NCI-H2081 treated with DMSO at 0.1 percent for 48 hours (cell line): ENCODE measurements at regions not wholly inside any gene's neighbourhood (a gene's known extent, or its start where the extent isn't known, plus 50 kb on each side); places are given as distances from the start of the nearest gene placed in this dataset.

Experiments used
- DNase-seq: peaks from one replicate; lab custom pipeline; 2025; lab: John Stamatoyannopoulos, UW

DNA sequence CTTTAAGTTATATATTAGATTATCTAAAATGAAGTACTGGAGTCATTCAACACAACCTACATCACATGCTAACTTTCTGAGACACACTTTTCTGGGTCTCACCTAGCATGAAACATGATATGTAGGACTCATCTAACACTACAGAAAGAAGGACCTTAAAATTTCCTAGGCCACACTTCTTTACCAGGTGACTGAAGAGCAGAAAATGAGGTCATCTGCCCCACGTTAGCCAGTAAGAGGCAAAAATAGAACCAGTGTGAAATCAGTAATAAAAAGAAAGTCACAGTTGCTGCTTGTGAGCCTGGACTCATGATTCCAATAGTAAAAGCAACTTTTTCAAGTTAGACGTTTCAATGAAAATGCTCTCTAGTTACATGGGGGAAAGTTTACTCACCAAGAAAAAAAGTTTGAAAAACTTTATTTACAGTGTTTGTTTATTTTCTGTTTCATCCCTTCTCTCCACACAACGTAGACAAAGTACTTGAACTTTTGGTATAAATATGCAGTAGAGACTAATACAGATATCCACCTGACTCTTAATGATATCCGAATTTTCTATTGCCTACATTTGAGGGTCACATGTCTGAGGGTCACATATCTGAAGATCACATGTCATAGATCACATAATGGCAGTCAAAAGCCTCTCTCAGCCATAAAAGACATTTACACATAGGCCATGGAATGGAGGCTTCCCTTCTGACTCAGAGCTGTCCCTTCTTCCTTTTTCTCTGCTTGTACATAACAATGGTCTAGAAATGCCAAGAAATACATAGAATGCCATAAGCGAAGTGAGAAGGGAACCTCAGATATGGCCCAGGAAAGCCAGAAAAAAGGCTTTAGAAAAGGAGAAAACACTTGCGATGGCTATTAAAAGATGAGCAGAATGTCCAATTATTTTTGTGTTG lies 362.9 kb downstream of the ZEB2 start:
- DNase-seq: no peak

DNA sequence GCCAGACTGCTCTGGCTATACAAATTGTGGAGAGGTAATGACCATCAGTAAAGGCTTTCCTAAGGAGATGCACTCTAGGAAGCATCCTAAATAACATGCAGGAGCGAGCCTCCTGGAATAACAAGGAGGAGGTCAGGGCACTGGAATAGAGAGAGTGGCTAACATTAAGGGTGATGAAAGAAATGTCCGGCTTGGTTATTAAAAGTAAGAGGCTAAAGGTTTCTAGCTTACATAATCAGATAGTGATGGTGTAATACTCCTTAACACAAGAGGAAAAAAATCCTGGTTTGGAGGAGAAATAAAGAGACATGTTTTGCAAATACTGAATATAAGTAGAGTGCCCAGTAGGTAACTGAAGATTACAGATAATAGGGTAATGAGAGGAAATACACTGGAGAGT lies 365.7 kb downstream of the ZEB2 start:
- DNase-seq: no peak

DNA sequence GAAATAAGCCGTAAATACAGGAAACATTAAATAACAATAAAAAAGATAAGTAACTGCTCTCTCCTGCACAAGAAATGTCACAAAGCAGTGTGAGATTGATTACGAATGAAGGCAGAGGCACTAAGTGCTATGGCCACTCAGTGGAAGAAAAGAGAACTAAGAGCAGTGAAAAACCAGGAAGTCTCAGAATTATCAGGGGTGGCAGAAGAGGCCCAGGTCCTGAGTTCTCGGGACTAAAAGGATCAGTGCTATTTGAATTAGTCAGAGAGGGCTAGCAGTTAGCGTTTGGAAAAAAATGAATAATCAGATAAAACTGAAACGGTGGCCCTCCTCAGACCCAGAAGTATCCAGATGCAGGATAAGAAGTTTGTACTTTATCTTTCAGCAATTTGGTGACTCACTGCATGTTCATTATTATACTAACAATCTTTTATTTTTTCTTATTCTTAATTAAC lies 367.1 kb downstream of the ZEB2 start:
- no peak for DNase-seq

DNA sequence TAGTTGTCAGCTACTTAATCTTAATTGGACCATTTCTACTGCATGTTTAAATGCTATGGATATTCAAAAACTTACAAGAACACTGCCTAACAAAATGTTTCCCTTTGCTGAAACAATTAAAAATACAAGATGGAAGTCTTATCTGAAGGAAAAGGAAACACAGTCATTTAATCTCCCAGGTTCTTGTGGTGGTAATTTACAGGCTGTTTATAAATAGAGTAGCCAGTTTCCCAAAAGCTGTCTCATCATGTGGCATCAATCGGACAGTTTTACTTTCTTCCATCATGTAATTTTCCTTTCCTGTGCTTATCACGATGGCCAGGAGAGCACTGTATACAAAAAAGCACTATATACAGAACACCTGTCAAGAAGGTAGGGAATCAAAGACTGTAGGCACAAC lies 368.1 kb downstream of the ZEB2 start:
- DNase-seq: no peak

DNA sequence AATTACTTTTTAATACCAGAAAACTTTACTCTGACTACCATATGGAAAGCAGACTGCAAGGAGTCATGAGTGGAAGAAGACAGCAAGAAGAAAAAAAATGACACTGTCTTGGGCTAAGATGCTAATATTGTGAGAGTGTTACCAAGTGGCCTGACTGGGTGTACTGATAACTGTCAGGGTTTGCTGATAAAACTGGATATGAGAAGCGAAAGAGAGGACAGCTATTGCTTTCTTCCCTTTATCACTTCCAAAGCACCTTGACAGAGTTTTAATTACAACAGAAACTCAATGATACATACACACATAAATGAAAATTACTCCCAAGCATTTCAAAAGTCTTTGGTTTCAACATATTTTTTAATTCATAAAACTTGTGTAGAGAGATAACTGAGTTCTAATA lies 368.5 kb downstream of the ZEB2 start:
- no peak for DNase-seq

DNA sequence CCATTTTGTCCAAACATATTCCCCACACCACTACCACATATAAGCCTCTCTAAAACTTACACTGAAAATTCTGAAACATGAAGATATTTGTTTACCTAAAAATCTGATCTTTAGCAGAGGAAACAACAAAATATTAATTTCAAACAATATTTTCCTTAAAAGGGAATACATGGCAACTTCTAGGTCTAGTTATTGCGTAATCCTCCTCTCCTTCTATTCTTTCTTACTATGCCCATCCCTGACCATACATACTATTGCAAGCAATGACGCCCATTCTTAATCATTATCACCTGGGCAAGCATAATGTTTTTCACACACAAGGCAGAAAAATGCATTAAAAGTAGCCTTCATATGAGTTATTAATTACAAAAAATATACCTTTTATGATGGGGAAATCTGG lies 372.6 kb downstream of the ZEB2 start:
- DNase-seq: no peak

DNA sequence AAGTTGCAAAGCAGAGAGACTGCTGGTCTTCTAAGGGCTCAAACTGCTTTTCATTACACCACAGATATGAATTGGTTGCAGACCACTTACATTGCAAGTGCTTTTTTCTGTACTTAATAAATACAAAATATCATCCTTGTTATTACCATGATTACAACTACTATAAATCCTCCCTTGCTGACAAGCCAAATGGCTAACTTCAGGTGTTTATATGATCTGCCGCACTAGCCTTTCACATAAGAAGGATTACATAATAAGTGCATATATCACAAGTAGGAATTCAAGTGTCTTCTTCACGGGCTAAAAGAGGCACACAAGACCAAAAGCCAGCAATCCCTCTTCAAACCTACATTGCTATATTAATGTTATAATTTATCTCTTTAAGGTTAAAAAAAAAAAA lies 373.0 kb downstream of the ZEB2 start:
- DNase-seq: no peak

DNA sequence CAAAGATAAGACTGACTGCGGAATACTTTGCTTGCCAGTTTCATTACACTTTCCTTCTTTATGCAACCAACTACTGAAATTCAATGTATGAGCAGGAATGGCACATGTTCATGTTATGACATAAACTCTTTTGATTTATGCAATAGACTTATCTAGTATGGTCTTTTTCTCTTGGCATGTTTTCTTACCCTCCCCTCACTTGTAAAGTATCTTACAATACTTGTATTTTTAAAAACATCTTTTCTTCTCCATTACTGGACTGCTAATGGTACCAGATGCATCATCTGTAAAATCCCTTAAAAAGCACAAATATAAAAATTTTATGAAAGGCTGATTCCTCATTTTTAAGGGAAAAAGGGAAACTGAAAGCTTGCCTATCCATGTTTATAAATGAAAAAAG lies 373.8 kb downstream of the ZEB2 start:
- no peak for DNase-seq

DNA sequence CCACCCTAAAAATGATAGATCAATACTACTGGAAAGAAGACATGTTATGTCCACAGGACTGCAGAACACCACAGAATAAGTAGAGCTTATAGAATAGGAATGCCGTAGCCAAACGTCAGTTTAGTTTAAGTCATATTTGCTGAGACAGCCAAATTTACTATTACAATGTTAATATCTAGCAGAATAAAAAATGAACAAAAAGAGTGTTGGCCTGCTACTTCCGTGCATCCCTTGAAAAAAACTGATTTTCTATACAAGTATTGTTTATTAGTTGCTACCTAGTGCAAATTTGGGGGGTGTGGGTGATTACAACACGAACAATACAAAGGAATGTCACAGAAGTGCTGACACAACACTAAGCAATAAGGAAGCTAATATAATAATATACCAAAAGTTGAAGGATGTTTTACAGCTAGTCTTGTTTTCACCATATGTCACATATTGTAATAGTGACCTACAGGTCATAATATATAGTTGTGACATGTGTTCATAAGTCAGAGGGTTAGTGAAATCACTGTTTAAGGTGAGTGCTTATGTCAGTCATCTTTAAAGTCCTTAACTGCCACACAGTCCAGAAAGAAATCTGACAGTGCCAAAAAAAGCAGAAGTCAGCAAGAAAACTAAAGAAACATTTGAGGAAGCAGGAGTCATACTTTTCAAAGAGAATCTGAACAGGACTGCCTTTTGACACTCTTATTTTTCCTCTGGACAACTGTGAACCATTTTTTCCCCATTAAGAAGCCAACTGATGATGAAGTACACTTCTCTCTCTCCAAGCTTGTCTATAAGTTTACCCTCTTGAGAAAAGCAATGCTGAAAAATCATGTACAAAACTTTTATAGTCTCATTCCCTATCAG lies 376.4 kb downstream of the ZEB2 start:
- DNase-seq: no peak

DNA sequence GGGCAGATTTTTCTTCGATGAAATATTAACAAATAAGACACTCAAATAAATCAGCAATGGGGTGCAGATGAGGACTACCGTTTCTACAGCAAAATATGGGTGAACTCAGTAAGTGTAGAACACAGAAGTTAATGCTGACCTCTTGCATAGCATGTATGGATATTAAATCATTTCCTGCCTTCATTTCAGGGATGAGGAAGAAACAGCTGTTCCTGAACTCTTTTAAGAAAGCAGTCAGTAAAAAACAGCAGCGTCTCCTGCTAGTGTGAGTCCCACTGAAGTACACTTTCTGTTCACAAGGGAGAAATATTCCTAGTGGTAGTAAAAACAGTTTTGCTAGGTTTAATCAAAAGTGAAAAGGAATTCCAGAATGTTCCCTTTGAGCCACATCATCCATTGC lies 379.0 kb downstream of the ZEB2 start:
- no peak for DNase-seq

DNA sequence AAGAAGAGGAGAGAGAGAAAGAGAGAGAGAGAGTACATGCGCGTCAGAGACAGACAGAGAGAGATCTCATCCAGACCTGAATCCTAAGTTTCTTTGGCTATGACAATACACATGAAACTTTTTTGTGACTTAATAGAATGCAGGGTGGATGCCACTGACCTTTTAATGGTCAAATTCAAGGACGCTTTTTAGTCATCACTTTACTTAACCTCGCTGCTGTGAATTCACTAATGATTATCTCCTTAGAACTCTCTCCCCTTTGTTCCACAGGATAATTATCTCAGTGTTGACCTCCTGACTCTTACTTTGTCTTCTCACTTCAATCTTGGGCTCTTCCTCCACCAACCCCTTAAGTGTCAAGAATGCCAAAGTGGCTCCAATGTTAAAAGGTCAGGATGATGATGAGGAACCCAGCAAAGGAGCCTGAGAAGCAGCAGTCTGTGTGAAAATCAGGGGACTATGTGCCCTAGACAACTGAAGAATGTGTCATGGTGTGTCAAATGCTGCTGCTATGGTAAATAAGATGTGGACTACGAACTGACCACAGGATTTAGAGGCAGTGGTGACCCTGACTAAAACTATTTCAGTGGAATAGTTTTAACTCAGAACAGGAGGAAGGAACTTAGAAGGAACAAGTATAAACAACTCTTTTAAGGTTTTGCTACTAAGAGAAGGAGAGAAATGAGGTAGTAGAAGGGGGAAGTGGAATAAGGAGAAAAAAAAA lies 382.1 kb downstream of the ZEB2 start:
- DNase-seq: no peak

DNA sequence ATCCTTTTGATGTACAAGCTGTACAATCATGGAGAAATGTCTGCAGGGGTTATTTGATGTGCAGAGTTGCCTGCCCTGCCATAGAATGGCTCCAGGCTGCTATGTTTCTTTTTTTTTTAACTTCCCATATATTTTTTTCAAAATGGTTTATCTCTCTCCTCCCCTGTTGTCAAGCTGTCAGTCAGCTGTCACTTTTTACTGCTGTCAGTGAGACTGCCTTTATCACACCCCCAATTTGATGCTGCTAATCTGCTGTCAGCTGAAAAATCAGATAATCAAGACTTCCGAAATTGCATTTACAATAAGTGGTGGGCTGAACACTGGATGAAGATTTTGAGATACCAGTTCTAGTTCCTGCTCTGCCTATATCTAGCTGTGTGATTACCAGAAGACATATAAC lies 382.6 kb downstream of the ZEB2 start:
- no peak for DNase-seq

DNA sequence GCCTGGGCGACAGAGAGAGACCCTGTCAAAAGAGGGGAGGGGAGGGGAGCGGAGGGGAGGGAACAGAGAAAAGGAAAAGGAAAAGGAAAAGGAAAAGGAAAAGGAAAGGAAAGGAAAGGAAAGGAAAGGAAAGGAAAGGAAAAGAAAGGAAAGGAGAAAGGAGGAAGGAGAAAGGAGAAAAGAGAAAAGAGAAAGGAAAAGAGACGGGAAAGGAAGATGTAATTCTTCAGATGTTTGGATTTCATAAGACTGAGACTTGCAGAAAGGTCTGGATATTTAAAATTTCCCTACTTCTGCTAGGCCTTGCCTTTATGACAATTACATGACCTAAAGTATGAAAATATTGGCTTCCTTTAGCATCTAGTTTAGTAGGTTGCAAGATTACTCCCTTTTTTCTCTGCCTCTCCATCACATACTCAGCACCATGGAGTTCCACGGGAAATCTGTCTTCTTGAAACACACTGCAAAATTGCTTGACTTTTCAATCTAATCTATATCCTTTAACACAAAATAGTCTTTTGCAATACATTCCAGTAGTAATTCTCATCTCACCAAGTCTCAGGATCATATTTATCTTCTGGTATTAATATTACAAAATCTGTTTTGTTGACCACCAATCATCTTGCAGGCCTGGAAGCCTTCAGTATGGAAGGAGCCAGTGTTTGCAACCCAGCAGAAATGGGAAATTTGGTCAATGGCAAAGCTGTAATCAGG lies 383.5 kb downstream of the ZEB2 start:
- no peak for DNase-seq

DNA sequence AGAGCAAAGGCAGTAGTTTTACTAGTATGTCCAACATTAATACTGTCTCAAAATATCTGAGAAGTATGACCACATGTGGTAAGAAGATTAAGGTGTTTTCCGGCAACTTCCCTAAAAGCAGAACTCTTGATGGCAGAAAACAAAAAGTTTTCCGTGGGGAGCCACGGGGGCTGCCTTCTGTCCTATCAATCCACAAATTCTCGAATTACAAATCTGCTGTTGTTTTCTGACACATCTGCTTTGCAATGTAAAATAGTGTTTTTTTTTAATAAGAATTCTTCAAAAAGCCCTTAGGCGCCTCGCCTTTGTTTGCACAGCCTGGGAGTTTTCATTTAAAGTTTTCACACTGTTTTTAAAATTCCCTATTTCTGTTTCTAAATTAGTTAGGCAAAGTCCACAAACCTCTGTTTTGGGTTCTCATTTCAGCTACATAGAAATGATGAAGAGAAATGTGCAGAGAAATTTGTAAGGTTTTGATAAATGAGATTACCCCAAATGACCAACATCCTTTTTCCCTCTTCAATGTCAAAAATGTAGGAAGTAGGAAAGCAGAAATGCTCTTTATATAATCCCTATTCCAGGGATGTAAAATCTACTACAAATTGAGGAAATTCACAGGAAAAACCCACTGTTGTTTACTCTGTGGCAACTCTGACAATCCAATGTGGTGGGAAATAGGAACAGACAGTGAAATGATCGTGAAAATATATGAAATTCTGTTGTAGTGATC lies 385.8 kb downstream of the ZEB2 start:
- no peak for DNase-seq

DNA sequence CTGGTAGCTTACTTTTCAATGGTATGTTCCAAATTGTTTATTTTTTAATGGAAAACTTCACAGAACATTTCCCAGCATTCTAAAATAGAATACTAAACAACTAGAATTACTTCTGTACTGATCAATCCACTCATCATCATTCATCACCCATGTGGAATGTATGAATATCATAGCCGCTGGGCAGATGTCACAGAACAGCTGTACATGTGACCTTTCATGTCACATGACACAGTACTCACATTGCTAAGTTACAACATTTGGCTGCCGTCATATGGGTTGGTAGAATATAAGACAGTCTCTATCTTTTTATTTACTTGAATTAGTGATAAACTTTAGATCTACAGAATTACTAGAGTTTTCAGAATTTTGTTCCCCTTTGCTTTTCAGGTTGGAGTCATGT lies 387.6 kb downstream of the ZEB2 start:
- no peak for DNase-seq

DNA sequence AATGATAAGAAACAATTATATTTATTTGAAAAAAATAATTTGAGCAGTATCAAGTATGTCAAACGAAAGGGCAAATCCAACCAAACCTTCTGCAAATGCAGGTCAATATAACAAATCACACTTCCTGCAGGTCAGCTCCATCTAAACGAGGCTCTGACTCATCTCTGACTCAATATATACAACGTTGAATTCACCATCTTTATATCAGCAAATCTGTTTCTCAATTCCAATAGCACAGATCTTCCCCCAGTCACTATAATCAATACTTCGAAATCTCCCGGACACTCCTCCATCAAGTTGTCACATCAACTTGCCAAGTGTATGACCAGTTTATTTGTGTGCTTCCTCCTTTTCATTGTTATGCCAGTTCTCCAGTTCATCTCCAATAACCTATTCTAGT lies 388.9 kb downstream of the ZEB2 start:
- no peak for DNase-seq

DNA sequence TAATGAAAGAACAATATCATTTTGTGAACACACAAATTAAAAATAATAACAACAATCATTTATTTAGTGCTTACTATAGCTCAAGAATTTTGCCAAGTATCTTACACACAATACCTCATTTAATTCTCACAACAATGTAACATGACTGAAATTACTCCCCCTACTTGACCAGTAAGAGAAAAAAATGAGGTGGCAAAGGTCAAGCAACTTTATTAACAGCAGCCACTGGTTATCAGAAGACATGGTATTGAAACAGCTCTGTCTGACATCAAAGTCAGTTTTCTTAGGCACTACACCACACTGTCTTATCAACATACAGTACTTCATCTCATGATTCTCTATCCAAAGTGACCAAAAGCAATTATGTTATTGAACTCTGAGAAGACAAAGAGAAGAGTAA lies 389.4 kb downstream of the ZEB2 start:
- no peak for DNase-seq

DNA sequence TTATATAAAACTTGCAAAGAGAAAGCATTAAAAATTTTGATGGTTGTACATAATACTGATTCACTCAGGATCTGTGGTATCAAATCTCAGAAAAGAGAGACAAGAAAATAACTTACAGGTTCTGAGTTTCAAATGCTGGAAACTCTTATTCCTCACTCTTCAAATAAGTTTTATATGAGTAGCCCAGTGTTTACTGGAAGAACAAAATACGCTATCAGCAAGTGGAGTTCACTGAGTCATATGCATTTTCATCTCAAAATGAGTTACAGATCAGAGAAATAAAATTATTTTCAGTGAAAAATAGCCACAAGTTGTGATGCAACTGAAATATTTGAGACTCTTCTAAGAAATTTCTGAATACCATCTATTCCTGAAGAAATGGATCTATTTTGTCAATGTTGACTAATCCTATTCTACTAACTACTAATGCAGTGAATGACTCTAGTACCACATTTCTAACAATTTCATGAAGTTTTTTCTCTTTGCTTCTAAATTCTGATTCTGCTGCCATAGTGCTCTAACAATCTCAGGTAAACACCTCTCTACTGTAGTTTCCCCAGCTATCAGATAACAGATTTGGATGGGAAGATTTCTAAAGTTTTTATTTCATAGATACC lies 391.7 kb downstream of the ZEB2 start:
- no peak for DNase-seq

DNA sequence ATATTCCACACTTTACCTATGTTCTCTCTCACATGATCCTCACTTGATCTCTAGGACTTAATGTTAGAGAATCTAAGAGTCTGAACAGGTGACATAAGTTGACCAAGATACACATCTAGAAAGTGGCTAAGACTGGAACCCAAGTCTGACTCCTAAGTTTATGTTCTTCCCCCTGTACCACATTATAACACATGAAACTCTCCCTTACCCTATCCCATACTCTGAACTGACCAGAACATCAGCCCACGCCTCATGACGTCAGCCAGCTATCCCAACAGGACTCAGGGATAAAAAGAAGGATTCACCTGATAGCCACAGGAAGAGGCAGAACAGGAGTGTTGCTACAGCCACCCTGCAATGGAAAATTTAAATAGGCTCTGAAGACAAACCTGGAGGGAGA lies 392.2 kb downstream of the ZEB2 start:
- DNase-seq: no peak

DNA sequence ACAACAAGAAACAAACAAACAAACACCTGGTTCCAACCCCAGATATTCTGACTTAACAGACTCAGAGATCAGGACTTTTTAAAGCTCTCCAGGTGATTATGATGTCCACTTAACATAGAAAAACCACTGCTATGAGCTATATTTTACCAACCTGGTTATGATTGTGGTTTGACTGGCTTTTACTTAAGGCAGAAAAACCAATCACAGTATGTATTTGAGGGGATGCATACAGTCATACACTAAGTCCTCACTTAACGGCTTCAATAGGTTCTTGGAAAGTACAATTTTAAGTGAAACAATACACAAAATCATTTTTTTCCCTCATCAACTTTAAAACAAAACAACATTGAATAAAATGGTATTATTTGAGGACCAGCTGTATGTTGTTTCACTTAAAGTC lies 393.6 kb downstream of the ZEB2 start:
- DNase-seq: no peak

DNA sequence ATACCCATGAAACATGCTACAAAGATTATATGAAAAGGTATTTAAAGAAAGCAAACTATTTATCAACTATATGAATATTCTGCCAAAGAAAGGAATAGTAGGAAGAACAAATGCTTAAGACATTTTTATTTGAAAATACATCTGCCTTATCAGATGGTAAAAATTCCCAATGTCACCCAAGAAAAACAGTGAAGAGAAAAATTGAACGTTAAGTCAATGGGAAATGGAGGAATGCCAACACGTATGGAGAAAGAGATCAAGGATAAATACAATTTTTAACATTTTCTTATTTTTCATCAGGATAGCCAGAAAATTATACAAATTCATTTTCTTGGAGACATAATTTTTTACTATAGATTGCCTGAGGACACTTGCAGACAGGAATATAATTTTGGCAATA lies 394.2 kb downstream of the ZEB2 start:
- DNase-seq: no peak
